ENCODE measurements at regions not wholly inside any gene's neighbourhood (a gene's known extent, or its start where the extent isn't known, plus 50 kb on each side); places are given as distances from the start of the nearest gene placed in this dataset.

DNA sequence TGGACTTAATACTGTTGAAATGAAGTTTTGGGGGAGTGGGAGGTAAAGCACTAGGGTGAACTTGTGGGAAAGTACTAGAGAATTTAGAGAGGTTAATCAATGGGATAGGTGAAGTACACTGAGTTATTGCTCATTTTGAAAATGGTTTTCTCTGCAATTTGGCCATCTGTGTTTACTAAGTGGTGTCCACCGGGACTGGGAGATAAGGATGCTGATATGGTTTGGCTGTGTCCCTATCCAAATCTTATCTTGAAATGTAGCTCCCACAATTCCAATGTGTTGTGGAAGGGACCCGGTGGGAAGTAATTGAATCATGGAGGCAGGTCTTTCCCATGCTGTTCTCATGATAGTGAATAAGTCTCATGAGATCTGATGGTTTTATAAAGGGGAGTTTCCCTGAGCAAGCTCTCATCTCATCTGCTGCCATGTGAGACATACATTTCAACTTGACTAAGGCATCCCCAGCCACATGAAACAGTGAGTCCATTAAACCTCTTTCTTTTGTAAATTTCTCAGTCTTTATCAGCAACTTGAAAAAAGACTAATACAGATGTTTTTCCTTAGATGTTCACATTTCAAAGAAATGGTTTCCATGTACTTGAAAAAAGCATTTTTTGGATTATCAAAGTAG, 1569.4 kb upstream of the PRR20A start:
- H3K27me3 ChIP-seq: no peaks in the 10 kb centered on the region
- H3K9me3 ChIP-seq: no peaks in the 10 kb centered on the region
- no peaks in the 10 kb centered on the region for H3K36me3 ChIP-seq
- no peak overlapping the region for H3K4me3 ChIP-seq (ENCODE audit: low read depth, low read length)
- no peak for DNase-seq
- H3K4me1 ChIP-seq: no peaks in the 10 kb centered on the region
- TF ChIP-seq, protein P1, sequence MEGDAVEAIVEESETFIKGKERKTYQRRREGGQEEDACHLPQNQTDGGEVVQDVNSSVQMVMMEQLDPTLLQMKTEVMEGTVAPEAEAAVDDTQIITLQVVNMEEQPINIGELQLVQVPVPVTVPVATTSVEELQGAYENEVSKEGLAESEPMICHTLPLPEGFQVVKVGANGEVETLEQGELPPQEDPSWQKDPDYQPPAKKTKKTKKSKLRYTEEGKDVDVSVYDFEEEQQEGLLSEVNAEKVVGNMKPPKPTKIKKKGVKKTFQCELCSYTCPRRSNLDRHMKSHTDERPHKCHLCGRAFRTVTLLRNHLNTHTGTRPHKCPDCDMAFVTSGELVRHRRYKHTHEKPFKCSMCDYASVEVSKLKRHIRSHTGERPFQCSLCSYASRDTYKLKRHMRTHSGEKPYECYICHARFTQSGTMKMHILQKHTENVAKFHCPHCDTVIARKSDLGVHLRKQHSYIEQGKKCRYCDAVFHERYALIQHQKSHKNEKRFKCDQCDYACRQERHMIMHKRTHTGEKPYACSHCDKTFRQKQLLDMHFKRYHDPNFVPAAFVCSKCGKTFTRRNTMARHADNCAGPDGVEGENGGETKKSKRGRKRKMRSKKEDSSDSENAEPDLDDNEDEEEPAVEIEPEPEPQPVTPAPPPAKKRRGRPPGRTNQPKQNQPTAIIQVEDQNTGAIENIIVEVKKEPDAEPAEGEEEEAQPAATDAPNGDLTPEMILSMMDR (IDR thresholded peaks at IDR 0.05; ENCODE audit: low read depth, low read length): no peak

DNA sequence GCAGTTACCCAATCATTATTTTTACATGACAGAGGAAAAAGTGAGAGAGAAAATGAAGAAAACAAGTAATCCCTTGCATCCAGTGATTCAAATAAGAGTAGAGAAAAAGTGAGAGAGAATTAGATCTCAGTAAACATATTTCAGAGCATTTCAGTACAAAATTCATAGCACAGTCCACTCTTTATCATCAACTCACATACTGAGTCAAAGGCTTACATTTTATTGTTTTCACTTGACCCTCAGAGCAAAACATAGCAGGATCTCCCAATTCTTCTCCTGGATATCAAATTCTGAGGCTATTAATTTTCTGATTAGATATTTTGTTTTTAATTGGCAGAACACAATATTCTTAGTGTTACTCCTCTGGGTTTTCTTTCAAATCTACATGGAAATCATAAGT, 1568.3 kb upstream of the PRR20A start:
- Histone ChIP-seq H3K4me1 (no peaks in the 10 kb centered on the region), H3K9me3 (no peaks in the 10 kb centered on the region), H3K27me3 (no peaks in the 10 kb centered on the region), H3K4me3 (ENCODE audit: low read depth, low read length) (no peak overlapping the region), H3K36me3 (no peaks in the 10 kb centered on the region)
- DNase-seq: no peak
- TF ChIP-seq, protein P1 (IDR thresholded peaks at IDR 0.05; ENCODE audit: low read depth, low read length): no peak

DNA sequence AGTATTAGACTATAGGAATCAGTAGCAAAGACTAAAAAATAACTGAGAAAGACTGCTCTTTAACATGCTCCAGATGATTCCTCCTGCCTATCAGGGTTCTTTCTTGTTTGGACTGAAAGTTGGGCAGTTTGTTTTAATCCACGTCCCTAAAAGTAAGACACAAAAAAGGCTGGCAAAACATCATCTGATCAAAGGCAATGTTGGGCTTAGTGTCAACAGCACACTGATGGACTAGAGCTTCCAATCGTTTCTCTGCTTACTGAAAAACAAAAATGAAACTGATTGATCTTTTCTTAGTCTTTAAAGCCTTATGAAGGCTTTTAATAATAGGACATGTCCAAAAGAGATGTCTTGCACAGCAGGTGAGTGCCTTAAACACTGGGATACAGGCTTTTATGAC, 1567.9 kb upstream of the PRR20A start:
- Histone ChIP-seq H3K4me3 (ENCODE audit: low read depth, low read length) (no peak overlapping the region), H3K27me3 (no peaks in the 10 kb centered on the region), H3K4me1 (no peaks in the 10 kb centered on the region), H3K36me3 (no peaks in the 10 kb centered on the region), H3K9me3 (no peaks in the 10 kb centered on the region)
- TF ChIP-seq, protein P1 (IDR thresholded peaks at IDR 0.05; ENCODE audit: low read depth, low read length): no peak
- no peak for DNase-seq

DNA sequence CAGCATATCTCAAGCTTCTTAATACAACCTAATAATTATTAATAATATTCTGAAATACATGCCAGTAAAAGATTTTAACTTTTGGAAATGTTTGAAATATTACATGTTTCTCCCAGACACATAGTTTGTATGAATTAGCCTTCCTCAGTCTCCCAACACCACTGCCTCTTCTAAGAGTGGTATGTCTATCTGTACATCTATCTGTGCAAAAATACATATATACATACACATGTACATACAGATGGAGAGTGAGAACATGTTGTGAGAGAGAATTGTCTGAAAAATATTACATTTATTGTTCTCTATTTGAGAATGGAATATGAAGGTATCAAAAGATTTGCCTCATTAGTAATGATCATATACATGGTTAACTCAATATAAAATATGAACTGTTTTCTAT, 1567.2 kb upstream of the PRR20A start:
- H3K4me1 ChIP-seq: no peaks in the 10 kb centered on the region
- H3K9me3 ChIP-seq: no peaks in the 10 kb centered on the region
- no peak overlapping the region for H3K4me3 ChIP-seq (ENCODE audit: low read depth, low read length)
- H3K27me3 ChIP-seq: no peaks in the 10 kb centered on the region
- DNase-seq: no peak
- TF ChIP-seq, protein P1 (IDR thresholded peaks at IDR 0.05; ENCODE audit: low read depth, low read length): no peak
- H3K36me3 ChIP-seq: no peaks in the 10 kb centered on the region

DNA sequence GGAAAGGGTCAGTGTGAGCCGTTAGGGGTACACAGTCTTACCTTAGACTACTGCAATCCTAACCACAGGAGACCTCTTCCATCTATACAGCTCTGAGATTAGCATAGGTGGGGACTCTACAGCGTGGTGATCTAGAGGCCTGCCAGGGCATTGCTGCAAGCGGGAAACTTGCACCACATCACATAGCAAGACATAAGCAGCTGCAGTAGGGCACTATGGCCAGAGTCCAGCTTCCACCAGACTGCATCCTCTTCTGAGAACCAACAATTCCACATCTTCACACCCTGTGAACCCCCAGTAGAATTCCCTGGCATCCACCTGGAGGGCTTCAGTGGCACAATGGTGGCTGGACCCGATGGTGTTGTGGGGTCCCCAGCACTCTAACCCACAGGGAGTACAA, 1564.3 kb upstream of the PRR20A start:
- TF ChIP-seq, protein P1 (IDR thresholded peaks at IDR 0.05; ENCODE audit: low read depth, low read length): no peak
- no peaks in the 10 kb centered on the region for H3K36me3 ChIP-seq
- no peaks in the 10 kb centered on the region for H3K9me3 ChIP-seq
- no peaks in the 10 kb centered on the region for H3K27me3 ChIP-seq
- DNase-seq: no peak
- H3K4me1 ChIP-seq: no peaks in the 10 kb centered on the region
- H3K4me3 ChIP-seq (ENCODE audit: low read depth, low read length): no peak overlapping the region

DNA sequence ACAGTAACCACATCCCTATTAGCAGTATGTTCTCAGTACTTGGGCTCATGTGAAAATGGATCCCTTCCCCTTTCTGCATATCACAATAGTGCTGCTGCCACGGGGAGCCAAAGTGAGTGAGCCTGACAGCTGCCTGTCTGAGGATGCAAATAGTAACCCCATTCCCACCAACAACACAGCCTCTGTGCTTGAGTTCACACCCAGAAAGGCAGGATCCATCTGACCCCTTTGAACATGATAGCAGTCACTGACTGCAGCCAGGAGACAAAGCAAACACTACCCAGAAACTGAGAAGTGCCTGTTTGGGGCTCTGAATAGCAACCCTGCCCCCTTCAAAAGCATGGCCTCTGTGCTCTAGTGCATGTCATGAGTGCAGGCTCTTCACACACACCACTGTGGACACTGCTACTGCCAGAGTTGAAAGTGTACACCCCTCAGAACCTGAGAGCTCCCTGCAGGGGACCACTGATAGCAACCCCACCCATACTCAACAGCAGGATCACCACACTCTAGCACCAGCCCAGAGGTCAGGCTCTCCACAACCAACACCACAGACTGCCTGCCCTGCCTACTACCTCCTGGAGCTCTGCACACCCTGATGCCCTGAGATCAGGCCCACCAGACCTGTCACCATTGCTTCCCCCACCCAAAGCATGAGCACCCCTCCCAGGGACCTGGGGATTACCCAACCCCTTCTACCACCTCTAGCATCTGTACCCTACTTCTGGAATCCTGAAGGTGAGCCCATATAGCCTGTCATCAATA, 1563.5 kb upstream of the PRR20A start:
- H3K9me3 ChIP-seq: no peaks in the 10 kb centered on the region
- H3K27me3 ChIP-seq: no peaks in the 10 kb centered on the region
- no peaks in the 10 kb centered on the region for H3K4me1 ChIP-seq
- TF ChIP-seq, protein P1 (IDR thresholded peaks at IDR 0.05; ENCODE audit: low read depth, low read length): no peak
- DNase-seq: no peak
- H3K36me3 ChIP-seq: no peaks in the 10 kb centered on the region
- no peak overlapping the region for H3K4me3 ChIP-seq (ENCODE audit: low read depth, low read length)
